ENCODE measurements at regions not wholly inside any gene's neighbourhood (a gene's known extent, or its start where the extent isn't known, plus 50 kb on each side); places are given as distances from the start of the nearest gene placed in this dataset.

- H3K36me3 ChIP-seq (ENCODE audit: insufficient read depth, low read length), result no peaks in the 10 kb centered on the region
- H3K4me3 ChIP-seq (ENCODE audit: insufficient read depth, low read depth, low read length), result no peak overlapping the region
- H2AFZ ChIP-seq (ENCODE audit: low read depth, low read length), result no peak overlapping the region
- no peaks in the 10 kb centered on the region for H3K27me3 ChIP-seq (ENCODE audit: insufficient read depth, low read length)
- H3K9me3 ChIP-seq (ENCODE audit: insufficient read depth, low read depth, low read length), result no peaks in the 10 kb centered on the region
- H3K27me3 Mint-ChIP-seq (ENCODE audit: low read depth, unreplicated experiment), result no peaks in the 10 kb centered on the region
- peaks cover 10% of the 10 kb centered on the region for H3K4me1 ChIP-seq (ENCODE audit: insufficient read depth, low read length)
- no peak overlapping the region for H3K27ac ChIP-seq (ENCODE audit: low read depth, low read length)
- H3K36me3 Mint-ChIP-seq (ENCODE audit: low read depth, unreplicated experiment), result no peaks in the 10 kb centered on the region
- no peak overlapping the region for H3K9ac ChIP-seq (ENCODE audit: low read length)
- no peaks in the 10 kb centered on the region for H3K79me2 ChIP-seq (ENCODE audit: insufficient read depth, low read length)
- no peaks in the 10 kb centered on the region for H3K4me1 Mint-ChIP-seq (ENCODE audit: low read depth, unreplicated experiment)
- no peaks in the 10 kb centered on the region for H4K20me1 ChIP-seq (ENCODE audit: insufficient read depth, low read length)
- no peak overlapping the region for H3K4me2 ChIP-seq (ENCODE audit: low read length)
- H3K27ac Mint-ChIP-seq (ENCODE audit: unreplicated experiment), result no peak overlapping the region
- no peaks in the 10 kb centered on the region for H3K9me3 Mint-ChIP-seq (ENCODE audit: unreplicated experiment)
- H3K4me3 Mint-ChIP-seq (ENCODE audit: unreplicated experiment), result no peak overlapping the region
- TF ChIP-seq CTCF (IDR thresholded peaks at IDR 0.05; ENCODE audit: insufficient read depth, low read depth, low read length) (no peak), EZH2 (IDR thresholded peaks at IDR 0.05; ENCODE audit: insufficient read depth, low read length) (no peak)
- FAIRE-seq (no peak), DNase-seq (ENCODE audit: low read depth) (no peak)
These were observed 261.6 kb downstream of the PLK2 start for GRCh38 chr5:58198330-58198729.

DNA sequence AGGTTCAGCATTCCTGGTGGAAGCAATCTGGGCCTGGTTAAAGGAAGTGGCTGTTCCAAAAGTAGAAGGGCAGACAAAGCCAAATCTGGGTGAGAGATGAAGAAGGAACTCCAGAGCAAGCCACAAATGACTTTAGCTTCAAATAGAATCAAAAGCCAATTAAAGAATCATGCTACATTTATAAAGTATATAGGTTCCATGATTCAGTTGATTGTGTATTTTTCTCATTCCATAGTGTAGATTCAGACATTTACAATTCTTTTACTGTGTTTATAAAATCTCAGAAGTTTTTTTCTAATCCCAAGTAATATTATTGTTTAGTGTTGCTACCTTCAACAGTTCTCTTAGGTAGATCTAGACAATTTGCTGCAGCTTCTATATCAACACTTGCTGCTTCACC, 262.0 kb downstream of the PLK2 start:
- no peak overlapping the region for H3K4me3 ChIP-seq (ENCODE audit: insufficient read depth, low read depth, low read length)
- no peaks in the 10 kb centered on the region for H3K79me2 ChIP-seq (ENCODE audit: insufficient read depth, low read length)

More for the DNA sequence above, 262.0 kb downstream of the PLK2 start:
- no peaks in the 10 kb centered on the region for H3K9me3 Mint-ChIP-seq (ENCODE audit: unreplicated experiment)
- H3K36me3 Mint-ChIP-seq (ENCODE audit: low read depth, unreplicated experiment), result no peaks in the 10 kb centered on the region
- peaks cover 10% of the 10 kb centered on the region for H3K4me1 ChIP-seq (ENCODE audit: insufficient read depth, low read length)
- no peak overlapping the region for H3K9ac ChIP-seq (ENCODE audit: low read length)
- no peaks in the 10 kb centered on the region for H3K27me3 Mint-ChIP-seq (ENCODE audit: low read depth, unreplicated experiment)
- TF ChIP-seq EZH2 (IDR thresholded peaks at IDR 0.05; ENCODE audit: insufficient read depth, low read length) (no peak), CTCF (IDR thresholded peaks at IDR 0.05; ENCODE audit: insufficient read depth, low read depth, low read length) (no peak)
- FAIRE-seq (peak; percentile 32), DNase-seq (ENCODE audit: low read depth) (no peak)
- H3K27me3 ChIP-seq (ENCODE audit: insufficient read depth, low read length), result no peaks in the 10 kb centered on the region
- H2AFZ ChIP-seq (ENCODE audit: low read depth, low read length), result no peak overlapping the region
- H3K9me3 ChIP-seq (ENCODE audit: insufficient read depth, low read depth, low read length), result no peaks in the 10 kb centered on the region
- H3K4me2 ChIP-seq (ENCODE audit: low read length), result no peak overlapping the region
- H4K20me1 ChIP-seq (ENCODE audit: insufficient read depth, low read length), result no peaks in the 10 kb centered on the region
- H3K27ac Mint-ChIP-seq (ENCODE audit: unreplicated experiment), result no peak overlapping the region
- no peak overlapping the region for H3K27ac ChIP-seq (ENCODE audit: low read depth, low read length)
- no peaks in the 10 kb centered on the region for H3K36me3 ChIP-seq (ENCODE audit: insufficient read depth, low read length)
- H3K4me1 Mint-ChIP-seq (ENCODE audit: low read depth, unreplicated experiment), result no peaks in the 10 kb centered on the region
- H3K4me3 Mint-ChIP-seq (ENCODE audit: unreplicated experiment), result no peak overlapping the region
